ENCODE measurements at regions not wholly inside any gene's neighbourhood (a gene's known extent, or its start where the extent isn't known, plus 50 kb on each side); places are given as distances from the start of the nearest gene placed in this dataset.

DNA sequence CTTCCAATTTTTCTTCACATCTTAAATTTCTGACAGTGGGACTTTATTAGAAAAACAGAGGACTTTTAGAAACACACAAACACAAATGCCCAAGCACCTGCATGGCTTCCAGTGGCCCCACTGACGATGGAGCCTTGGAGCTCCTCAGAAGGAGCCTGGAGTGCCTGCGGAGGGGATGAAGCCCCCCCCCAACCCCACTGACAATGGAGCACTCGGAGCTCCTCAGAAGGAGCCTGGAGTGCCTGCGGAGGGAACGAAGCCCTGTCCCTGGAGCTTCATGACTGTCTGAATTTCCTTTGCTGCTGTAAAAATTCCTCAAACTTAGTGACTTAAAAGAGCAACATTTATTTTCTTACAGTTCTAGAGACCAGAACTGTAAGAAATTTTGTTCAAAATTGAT lies 80.1 kb upstream of the VRK1 start (continued):
- TF ChIP-seq, protein P1, sequence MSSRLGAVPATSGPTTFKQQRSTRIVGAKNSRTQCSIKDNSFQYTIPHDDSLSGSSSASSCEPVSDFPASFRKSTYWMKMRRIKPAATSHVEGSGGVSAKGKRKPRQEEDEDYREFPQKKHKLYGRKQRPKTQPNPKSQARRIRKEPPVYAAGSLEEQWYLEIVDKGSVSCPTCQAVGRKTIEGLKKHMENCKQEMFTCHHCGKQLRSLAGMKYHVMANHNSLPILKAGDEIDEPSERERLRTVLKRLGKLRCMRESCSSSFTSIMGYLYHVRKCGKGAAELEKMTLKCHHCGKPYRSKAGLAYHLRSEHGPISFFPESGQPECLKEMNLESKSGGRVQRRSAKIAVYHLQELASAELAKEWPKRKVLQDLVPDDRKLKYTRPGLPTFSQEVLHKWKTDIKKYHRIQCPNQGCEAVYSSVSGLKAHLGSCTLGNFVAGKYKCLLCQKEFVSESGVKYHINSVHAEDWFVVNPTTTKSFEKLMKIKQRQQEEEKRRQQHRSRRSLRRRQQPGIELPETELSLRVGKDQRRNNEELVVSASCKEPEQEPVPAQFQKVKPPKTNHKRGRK (tag; IDR thresholded peaks at IDR 0.05): no peak
- no peak for TF ChIP-seq HCFC1 (IDR thresholded peaks at IDR 0.05; ENCODE audit: low read depth, low read length)

DNA sequence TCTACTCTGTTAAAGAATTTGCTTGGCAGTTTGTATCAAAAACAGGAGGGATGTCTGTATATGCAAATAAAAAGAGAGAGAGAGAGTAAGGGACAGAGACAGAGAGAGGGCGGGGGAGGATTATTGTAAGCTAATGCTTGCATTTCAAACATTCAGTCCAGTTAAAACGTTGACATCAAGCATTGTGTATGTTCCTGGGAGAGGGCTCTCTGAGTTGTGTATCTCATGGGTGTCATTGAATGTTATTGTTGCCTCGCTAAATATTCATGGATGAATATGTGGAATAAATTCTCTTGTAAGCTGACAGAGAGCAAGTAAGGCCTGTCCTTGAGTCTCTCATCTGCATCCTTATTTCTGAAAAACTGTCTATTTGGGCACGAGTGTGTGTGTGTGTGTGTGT lies 78.8 kb upstream of the VRK1 start:
- ATAC-seq (no peak), FAIRE-seq (no peak), DNase-seq (ENCODE audit: extremely low read depth in 1 of 4, low spot score in 3 of 4) (no peak)
- Histone ChIP-seq H2AFZ (ENCODE audit: low read depth, low read length) (no peak overlapping the region), H3K36me3 (ENCODE audit: control insufficient read depth, insufficient read depth, low read length) (no peaks in the 10 kb centered on the region), H3K27ac (ENCODE audit: extremely low read depth, low read depth, low read length) (no peak overlapping the region), H3K4me1 (replicated peaks in 1 of 2; ENCODE audit: control insufficient read depth in 2 of 2, insufficient read depth in 2 of 2, low read length in 2 of 2) (no peaks in the 10 kb centered on the region), H3K79me2 (ENCODE audit: control insufficient read depth, insufficient read depth, low read length) (no peaks in the 10 kb centered on the region), H3K9ac (ENCODE audit: insufficient read depth in 1 of 2, low read depth in 2 of 2, low read length in 2 of 2) (no peak overlapping the region), H3K4me2 (ENCODE audit: insufficient read depth, low read length) (no peak overlapping the region), H4K20me1 (replicated peaks; ENCODE audit: control insufficient read depth, insufficient read depth, low read length) (no peaks in the 10 kb centered on the region; the same call in 1 of the 2 replicates), H3K9me1 (ENCODE audit: control insufficient read depth, insufficient read depth, low read length) (no peaks in the 10 kb centered on the region), H3K27me3 (ENCODE audit: control insufficient read depth in 2 of 2, insufficient read depth in 2 of 2, low read length in 2 of 2) (peaks cover 14 to 49% of the 10 kb centered on the region in 2 experiments), H3K4me3 (no peak overlapping the region), H3K9me3 (replicated peaks; ENCODE audit: control insufficient read depth, insufficient read depth, low read depth, low read length) (no peaks in the 10 kb centered on the region)
- intact Hi-C loops (cut with micrococcal nuclease): no loop called here
- TF ChIP-seq, protein P2, sequence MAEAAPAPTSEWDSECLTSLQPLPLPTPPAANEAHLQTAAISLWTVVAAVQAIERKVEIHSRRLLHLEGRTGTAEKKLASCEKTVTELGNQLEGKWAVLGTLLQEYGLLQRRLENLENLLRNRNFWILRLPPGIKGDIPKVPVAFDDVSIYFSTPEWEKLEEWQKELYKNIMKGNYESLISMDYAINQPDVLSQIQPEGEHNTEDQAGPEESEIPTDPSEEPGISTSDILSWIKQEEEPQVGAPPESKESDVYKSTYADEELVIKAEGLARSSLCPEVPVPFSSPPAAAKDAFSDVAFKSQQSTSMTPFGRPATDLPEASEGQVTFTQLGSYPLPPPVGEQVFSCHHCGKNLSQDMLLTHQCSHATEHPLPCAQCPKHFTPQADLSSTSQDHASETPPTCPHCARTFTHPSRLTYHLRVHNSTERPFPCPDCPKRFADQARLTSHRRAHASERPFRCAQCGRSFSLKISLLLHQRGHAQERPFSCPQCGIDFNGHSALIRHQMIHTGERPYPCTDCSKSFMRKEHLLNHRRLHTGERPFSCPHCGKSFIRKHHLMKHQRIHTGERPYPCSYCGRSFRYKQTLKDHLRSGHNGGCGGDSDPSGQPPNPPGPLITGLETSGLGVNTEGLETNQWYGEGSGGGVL (CRISPR knock-in tag; IDR thresholded peaks at IDR 0.05): no peak
- TF ChIP-seq SMARCA5 (IDR thresholded peaks at IDR 0.05) (no peak), YY1 (IDR thresholded peaks at IDR 0.05; ENCODE audit: borderline replicate concordance in 1 of 3, control insufficient read depth in 1 of 3, extremely low read depth in 1 of 3, insufficient read depth in 3 of 3, insufficient read length in 1 of 3, insufficient replicate concordance in 2 of 3, low read depth in 1 of 3, low read length in 2 of 3) (no peak), NCOA4 (IDR thresholded peaks at IDR 0.05; ENCODE audit: partially characterized antibody) (no peak), NUFIP1 (IDR thresholded peaks at IDR 0.05; ENCODE audit: partially characterized antibody) (no peak), ZFPM2 (CRISPR knock-in tag; IDR thresholded peaks at IDR 0.05) (no peak), FOXK2 (conservative IDR thresholded peaks at IDR 0.05 in 1 of 2, IDR thresholded peaks at IDR 0.05 in 1 of 2; ENCODE audit: low read depth in 2 of 2) (no peak), STAT5B (CRISPR knock-in tag; IDR thresholded peaks at IDR 0.05) (no peak), BCOR (IDR thresholded peaks at IDR 0.05) (no peak)
- ChIA-PET POLR2A (no interaction called here), CTCF (ENCODE audit: low intra/inter-chr PET ratio) (no interaction called here)
- BruUV-seq (replicated peaks): no TSS peak
- WGBS (ENCODE audit: insufficient coverage, low coverage, missing lambda C conversion rate): 2% methylated on average over 4 of the region's 4 CpGs
- in situ Hi-C loops (cut with MboI): no loop called here

Data from K562 (cell line).